ENCODE measurements at regions not wholly inside any gene's neighbourhood (a gene's known extent, or its start where the extent isn't known, plus 50 kb on each side); places are given as distances from the start of the nearest gene placed in this dataset.

DNA sequence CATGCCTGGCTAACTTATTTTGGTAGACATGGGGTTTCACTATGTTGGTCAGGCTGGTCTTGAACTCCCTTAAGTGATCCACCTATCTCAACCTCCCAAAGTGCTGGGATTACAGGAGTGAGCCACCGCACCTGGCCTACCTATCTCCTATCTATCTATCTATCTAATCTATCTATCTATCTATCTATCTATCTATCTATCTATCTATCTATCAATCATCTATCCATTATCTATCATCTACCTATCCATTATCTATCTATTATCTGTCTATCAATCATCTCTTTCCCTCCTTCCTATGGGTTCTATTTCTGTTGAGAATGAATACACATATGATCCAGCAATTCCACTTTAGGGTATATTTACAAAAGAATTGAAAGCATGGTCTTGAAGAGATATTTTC lies 194.2 kb upstream of the ARG1 start:
- TF ChIP-seq, protein P1, sequence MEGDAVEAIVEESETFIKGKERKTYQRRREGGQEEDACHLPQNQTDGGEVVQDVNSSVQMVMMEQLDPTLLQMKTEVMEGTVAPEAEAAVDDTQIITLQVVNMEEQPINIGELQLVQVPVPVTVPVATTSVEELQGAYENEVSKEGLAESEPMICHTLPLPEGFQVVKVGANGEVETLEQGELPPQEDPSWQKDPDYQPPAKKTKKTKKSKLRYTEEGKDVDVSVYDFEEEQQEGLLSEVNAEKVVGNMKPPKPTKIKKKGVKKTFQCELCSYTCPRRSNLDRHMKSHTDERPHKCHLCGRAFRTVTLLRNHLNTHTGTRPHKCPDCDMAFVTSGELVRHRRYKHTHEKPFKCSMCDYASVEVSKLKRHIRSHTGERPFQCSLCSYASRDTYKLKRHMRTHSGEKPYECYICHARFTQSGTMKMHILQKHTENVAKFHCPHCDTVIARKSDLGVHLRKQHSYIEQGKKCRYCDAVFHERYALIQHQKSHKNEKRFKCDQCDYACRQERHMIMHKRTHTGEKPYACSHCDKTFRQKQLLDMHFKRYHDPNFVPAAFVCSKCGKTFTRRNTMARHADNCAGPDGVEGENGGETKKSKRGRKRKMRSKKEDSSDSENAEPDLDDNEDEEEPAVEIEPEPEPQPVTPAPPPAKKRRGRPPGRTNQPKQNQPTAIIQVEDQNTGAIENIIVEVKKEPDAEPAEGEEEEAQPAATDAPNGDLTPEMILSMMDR (conservative IDR thresholded peaks at IDR 0.05; ENCODE audit: low read depth, low read length), result no peak
- TF ChIP-seq POLR2A (IDR thresholded peaks at IDR 0.05; ENCODE audit: low read depth, low read length), result no peak
